MCF 10A (cell line): ENCODE measurements at regions not wholly inside any gene's neighbourhood (a gene's known extent, or its start where the extent isn't known, plus 50 kb on each side); places are given as distances from the start of the nearest gene placed in this dataset.

Experiments used
- BruUV-seq: library from RNA; stranded (reverse); fragments of 400-500 nt; replicated peaks from 2 replicates; lab custom pipeline; 2021; lab: Mats Ljungman, UMichigan
- CTCF ChIA-PET: fragments of 300-600 bp; sonication (Branson Sonifier 250); formaldehyde crosslinking; extraction: SDS; loops from one replicate; lab custom pipeline; 2021; ENCODE audit warnings: antibody characterized with exemption, inconsistent platforms; lab: Yijun Ruan, JAX
- POLR2A ChIA-PET: fragments of 300-600, 350-650 bp; sonication (Branson Sonifier 250); formaldehyde crosslinking; extraction: SDS; loops from one replicate; lab custom pipeline; 2020; ENCODE audit warnings: antibody characterized with exemption, inconsistent platforms; lab: Yijun Ruan, JAX
- DNase-seq: peaks from one replicate; pipeline ENCODE4 v3.0.0-alpha.2; 2018; ENCODE audit not compliant: unreplicated experiment
- H3K27ac Mint-ChIP-seq: one replicate; pipeline ENCODE4 v1.8.0; 2022; ENCODE audit warnings: mild to moderate bottlenecking, low read depth, mixed read lengths; ENCODE audit not compliant: unreplicated experiment
- H3K27me3 Mint-ChIP-seq: one replicate; pipeline ENCODE4 v1.8.0; 2022; ENCODE audit warnings: mixed read lengths; ENCODE audit not compliant: insufficient read depth, unreplicated experiment
- H3K36me3 Mint-ChIP-seq: one replicate; pipeline ENCODE4 v1.8.0; 2022; ENCODE audit warnings: mild to moderate bottlenecking, moderate library complexity, mixed read lengths; ENCODE audit not compliant: insufficient read depth, unreplicated experiment
- H3K4me1 Mint-ChIP-seq: one replicate; pipeline ENCODE4 v1.8.0; 2022; ENCODE audit warnings: mixed read lengths; ENCODE audit not compliant: insufficient read depth, unreplicated experiment
- H3K4me3 Mint-ChIP-seq: one replicate; pipeline ENCODE4 v1.8.0; 2022; ENCODE audit warnings: mild to moderate bottlenecking, moderate library complexity, mixed read lengths; ENCODE audit not compliant: unreplicated experiment
- H3K9me3 Mint-ChIP-seq: one replicate; pipeline ENCODE4 v1.8.0; 2022; ENCODE audit warnings: mixed read lengths; ENCODE audit not compliant: unreplicated experiment
- intact Hi-C: fragments of 100-400 bp; cut with micrococcal nuclease; formaldehyde crosslinking; loops from 2 replicates; pipeline ENCODE4 v1.14.1; 2022
- TF ChIP-seq, protein P1 (sequence below): fragments of 200-600 bp; IDR thresholded peaks from one replicate; pipeline ENCODE4 v1.8.0; 2022; ENCODE audit warnings: antibody characterized with exemption, mild to moderate bottlenecking; ENCODE audit not compliant: unreplicated experiment

DNA sequence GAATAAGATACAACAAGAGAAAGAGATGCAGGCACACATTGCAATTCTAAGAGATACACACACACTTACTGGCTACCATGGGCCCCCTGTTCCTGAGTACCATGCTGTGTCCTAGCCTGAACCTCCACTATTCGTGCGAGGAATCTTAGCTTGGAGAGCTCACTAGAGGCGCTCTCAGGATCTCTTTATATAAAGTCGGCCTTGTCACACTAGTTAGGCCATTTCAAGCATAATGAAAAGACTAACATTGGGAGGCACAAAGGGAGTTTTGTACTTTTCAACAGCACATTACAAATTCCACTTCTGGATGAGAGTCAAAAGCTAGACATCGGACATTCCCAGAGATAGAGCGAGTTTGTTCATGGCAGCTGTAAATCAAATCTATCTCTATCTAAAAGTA lies 365.2 kb downstream of the DSEL start:
- ChIA-PET CTCF (no interaction called here), POLR2A (no interaction called here)
- TF ChIP-seq, protein P1, sequence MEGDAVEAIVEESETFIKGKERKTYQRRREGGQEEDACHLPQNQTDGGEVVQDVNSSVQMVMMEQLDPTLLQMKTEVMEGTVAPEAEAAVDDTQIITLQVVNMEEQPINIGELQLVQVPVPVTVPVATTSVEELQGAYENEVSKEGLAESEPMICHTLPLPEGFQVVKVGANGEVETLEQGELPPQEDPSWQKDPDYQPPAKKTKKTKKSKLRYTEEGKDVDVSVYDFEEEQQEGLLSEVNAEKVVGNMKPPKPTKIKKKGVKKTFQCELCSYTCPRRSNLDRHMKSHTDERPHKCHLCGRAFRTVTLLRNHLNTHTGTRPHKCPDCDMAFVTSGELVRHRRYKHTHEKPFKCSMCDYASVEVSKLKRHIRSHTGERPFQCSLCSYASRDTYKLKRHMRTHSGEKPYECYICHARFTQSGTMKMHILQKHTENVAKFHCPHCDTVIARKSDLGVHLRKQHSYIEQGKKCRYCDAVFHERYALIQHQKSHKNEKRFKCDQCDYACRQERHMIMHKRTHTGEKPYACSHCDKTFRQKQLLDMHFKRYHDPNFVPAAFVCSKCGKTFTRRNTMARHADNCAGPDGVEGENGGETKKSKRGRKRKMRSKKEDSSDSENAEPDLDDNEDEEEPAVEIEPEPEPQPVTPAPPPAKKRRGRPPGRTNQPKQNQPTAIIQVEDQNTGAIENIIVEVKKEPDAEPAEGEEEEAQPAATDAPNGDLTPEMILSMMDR = no peak
- Mint-ChIP-seq H3K9me3 (no peaks in the 10 kb centered on the region), H3K4me3 (no peak overlapping the region), H3K27me3 (peaks cover 42% of the 10 kb centered on the region), H3K4me1 (no peaks in the 10 kb centered on the region), H3K27ac (no peak overlapping the region), H3K36me3 (no peaks in the 10 kb centered on the region)
- no peak for DNase-seq
- BruUV-seq = no TSS peak
- intact Hi-C loops = no loop called here

DNA sequence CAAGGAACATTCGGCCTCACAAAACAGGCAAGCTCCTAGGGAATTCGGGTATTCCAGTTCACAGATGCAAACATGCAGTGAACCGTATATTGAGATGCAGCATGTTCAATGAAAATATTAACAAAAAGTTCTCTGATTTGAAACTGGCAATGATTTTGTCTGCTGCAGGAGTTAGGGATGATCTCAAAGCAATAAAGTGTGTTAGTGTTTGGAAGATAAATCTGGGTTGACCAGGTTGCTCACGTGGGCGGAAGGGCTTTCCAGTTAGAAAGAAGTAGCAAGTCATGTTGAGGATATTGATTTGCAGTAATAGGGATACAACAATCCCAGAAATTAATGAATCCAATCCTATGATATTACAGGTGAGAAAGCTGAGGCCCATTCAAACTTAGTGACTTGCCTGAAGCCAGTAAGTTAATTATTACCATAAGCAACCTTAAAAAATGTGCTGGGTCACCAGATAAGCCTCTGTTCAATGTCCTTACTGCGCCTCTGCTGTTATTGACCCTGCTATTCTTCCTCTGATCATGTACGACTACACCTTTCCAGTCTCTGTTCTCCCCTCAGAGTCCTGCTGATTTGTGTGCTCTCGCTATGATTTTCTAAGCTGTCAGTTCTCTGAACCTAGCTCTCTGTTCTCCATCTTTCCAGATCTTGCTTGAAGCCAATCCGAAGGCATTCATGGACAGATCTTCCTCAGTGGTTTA lies 370.8 kb downstream of the DSEL start:
- Mint-ChIP-seq H3K27me3 (peaks cover 30% of the 10 kb centered on the region), H3K36me3 (no peaks in the 10 kb centered on the region), H3K9me3 (no peaks in the 10 kb centered on the region), H3K27ac (no peak overlapping the region), H3K4me3 (no peak overlapping the region), H3K4me1 (no peaks in the 10 kb centered on the region)
- BruUV-seq = no TSS peak
- no peak for DNase-seq
- TF ChIP-seq, protein P1 = no peak
- ChIA-PET POLR2A (interaction anchor here (1.0 kb wide), 1 partner anchor 12 kb away, joined by 4 read pairs; no protein-coding TSS in a partner anchor), CTCF (no interaction called here)
- intact Hi-C loops = no loop called here

DNA sequence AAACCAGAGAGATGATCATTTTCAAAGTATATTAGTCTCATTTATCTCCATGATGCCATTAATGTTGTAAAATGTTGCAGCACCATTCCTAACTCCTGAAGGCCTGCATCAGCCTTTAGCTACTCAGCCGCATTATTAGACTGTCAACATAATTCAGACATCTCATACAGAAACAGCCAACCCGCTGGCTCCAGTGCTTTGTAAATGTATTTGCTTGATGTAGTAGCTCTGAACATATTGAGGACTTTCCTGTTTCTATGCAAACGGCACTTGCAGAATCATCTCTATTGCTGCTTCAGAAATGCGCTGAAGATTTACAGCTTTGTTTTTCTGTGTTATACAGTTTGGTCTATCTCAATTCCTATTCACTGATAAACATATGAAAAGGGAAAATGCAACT lies 372.2 kb downstream of the DSEL start:
- TF ChIP-seq, protein P1 = no peak
- no peak for DNase-seq
- ChIA-PET CTCF (no interaction called here), POLR2A (interaction anchor here (1.0 kb wide), 1 partner anchor 12 kb away, joined by 3 read pairs; no protein-coding TSS in a partner anchor)
- intact Hi-C loops = no loop called here
- Mint-ChIP-seq H3K4me3 (no peak overlapping the region), H3K27ac (no peak overlapping the region), H3K27me3 (peaks cover 28% of the 10 kb centered on the region), H3K36me3 (no peaks in the 10 kb centered on the region), H3K4me1 (no peaks in the 10 kb centered on the region), H3K9me3 (no peaks in the 10 kb centered on the region)
- no TSS peak for BruUV-seq

DNA sequence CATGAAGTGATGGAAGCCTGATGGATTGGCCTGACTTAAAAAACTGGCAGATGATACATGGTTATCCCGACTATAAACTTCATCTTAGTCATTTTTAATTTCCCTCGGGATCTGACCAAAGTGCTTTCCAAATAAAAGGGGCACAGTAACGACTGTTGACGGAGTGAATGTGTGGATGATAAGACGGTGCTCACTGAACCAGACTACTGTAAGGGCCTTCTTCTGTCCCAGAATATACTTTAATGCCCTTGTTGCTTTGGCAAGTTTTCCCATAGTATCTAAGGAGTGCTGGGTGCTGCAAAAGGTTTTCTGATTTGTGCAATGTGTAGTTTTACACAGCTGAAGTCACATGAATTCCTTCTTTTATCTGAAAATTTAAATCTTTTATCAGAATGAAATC lies 373.5 kb downstream of the DSEL start:
- POLR2A ChIA-PET = no interaction called here
- Mint-ChIP-seq H3K9me3 (no peaks in the 10 kb centered on the region), H3K4me3 (no peak overlapping the region), H3K27me3 (peaks cover 28% of the 10 kb centered on the region), H3K36me3 (no peaks in the 10 kb centered on the region), H3K4me1 (no peaks in the 10 kb centered on the region), H3K27ac (no peak overlapping the region)
- intact Hi-C loops = no loop called here
- TF ChIP-seq, protein P1 = no peak
- DNase-seq = no peak
- no TSS peak for BruUV-seq
- CTCF ChIA-PET = no interaction called here
